Activated CD8-positive, alpha-beta memory T cell treated with anti-CD3 and anti-CD28 coated beads, Interleukin-2, amount 50 U/mL, for 24 hours (primary cell): ENCODE measurements at regions not wholly inside any gene's neighbourhood (a gene's known extent, or its start where the extent isn't known, plus 50 kb on each side); places are given as distances from the start of the nearest gene placed in this dataset.

Experiments
- DNase-seq: peaks from one replicate; pipeline ENCODE4 v3.0.0-alpha.2; 2020; ENCODE audit errors: extremely low read depth

- no peak for DNase-seq
Measured at GRCh38 chr11:127334466-127334865, 333.9 kb upstream of the KIRREL3 start.

DNA sequence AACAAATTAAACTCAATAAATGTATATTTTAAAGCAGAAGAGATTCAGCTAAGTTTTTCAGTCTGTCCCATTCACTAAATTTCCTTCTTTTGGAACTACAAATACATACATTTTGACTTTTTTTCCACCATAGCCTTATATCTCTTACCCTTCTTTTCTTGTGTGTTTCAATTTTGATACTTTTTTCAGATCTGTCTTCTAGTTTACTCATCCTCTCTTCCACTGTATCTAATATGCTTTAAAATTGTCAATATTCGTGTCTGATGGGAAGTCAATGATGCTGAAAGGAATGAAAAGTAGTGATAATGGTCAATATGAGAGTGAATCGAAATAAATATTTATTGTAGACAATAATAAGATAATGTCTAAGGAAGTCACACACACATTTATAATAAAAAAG, 332.3 kb upstream of the KIRREL3 start:
- DNase-seq, result no peak

DNA sequence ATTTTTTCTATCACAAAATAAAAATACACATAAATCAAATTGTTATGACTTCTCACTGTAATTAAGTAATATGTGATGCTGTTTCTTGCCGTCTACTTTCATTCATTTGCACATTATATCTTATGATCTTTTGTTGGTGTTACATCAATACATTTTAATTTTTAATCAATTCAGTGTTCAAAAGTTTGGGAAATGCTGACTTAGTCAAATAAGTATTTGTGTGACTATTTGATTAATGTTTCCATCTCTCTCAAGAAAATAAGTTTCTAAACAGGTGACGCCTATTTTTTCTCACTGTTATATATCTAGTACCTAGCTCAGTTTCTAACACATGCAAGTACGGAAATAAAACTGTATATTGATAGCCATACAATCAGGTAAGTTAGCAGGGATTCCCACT, 329.5 kb upstream of the KIRREL3 start:
- no peak for DNase-seq

DNA sequence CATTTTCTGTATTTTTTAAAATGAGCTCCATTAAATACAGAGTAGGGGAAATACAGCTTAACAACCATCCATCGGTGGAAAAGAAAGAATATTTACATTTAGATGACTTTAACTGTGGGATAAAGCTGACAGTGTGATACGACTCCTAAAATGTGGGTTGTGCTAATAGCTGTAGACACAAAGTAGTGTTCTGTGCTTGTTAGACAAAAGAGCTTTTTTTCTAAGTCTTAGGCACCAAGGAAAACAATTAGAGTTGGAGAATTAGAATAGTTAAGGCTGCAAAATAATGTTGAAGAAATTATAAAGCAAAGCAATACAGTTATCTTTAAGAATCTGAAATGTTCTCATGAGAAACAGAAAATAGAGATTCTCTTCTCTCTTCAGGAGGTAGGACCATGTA, 307.7 kb upstream of the KIRREL3 start:
- no peak for DNase-seq

- no peak for DNase-seq
Measured at GRCh38 chr11:127307700-127308099, 307.1 kb upstream of the KIRREL3 start.

DNA sequence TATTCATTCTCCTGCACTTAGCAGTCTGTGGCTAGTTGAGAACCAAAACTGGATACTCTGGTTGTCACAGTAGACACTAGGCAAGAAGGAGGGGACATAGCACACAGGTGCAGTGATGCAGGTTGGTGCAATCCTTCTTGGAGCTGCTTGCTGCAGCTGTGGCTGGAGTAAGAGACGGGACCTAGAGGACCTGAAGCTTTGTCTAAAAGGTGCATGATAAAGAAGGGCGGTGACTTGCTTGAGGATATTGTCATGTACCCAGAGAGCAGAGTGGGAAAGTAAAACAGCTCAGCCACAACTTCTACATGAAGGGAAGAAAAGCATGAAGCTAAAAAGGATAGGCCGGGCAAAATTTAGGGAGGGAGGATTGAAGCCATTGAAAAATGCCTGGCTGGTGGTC, 304.1 kb upstream of the KIRREL3 start:
- no peak for DNase-seq

DNA sequence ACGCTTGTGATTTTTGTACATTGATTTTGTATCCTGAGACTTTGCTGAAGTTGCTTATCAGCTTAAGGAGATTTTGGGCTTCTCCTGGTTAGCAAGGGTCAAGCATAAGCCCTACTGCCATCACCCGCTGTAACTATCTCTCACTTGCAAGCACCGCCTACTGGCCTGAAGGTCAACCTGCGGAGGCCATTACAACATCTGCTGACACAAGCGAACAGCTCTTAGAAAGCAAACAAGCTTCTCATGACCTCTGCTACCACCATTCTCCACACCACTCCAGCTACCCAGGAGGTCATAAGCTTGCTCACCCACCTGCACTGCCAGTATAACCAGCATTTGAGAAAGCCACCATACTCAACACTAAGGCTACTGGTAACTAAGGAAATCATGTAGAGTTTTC, 288.4 kb upstream of the KIRREL3 start:
- DNase-seq, result no peak

DNA sequence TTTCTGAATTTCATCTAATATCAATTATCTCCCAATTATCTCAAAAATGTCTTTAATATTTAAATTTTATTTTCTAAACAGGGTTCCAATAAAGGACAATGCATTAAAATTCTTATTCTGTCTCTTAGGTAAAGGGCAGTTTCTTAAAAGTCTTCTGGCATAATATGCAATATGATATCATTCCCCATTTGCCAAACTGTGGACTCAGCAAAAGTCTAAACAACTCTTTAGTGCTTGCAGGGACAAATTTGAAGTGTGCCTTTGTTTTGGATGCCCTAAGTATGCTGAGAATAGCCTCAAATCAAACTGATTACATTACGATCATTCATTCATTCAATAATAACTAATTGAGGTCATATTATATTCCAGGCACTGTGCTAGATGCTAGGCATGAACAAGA, 281.0 kb upstream of the KIRREL3 start:
- DNase-seq, result no peak

DNA sequence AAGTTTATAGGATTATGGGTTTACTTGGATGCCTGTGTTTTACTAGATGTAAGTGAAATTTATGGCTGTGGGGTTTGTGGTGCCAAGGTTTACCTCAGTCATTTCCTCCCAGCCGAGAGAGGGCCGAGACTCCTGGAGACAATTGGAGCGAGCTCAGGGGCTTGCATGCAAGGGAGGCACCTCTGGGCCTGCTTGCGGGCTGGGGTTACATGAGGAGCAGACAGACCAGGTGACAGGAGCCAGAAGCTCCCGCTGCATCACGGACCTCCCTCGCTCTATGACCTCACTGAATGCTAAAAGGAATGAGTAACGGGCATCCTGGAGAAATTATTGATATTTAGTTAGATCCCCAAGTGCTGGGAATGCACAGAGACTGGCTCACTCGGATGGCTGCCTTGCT, 275.2 kb upstream of the KIRREL3 start:
- DNase-seq, result no peak

DNA sequence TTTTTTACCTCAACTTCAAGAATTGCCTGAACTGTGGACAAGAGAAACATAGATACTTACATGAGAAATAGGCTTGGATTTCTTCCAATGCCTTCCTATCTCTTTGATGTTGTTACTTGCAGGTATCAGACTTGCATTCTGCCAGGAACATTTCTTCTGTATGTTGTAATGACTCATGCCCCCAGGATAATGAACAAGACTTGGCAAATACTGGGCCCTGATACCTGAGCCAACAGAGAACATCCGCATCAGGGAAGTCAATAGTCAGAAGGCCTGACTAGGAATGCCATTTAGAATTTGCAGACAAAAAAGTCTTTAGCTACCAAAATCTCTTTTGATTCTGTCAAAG, 273.7 kb upstream of the KIRREL3 start:
- no peak for DNase-seq

- DNase-seq, result no peak
Measured at GRCh38 chr11:127273593-127274327, 273.2 kb upstream of the KIRREL3 start.

- no peak for DNase-seq
Measured at GRCh38 chr11:127270851-127271250, 270.3 kb upstream of the KIRREL3 start.

DNA sequence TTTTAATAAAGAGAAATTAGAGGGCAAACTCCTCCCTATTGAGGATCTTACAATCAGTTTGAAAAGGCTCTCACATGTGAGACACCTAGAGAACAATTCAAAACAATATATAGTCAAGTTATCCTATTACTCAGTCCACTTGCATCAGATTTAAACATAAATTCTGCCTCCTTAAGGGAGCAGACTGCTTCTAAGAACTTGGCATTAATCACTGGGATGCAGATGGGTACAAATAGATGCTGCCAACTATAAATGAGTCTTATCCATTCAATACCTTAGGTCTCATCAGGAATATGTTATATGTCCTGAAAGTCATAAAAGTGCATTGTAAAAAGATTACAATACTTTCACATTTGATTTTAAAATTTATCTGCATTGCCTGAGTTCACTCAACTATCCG, 269.3 kb upstream of the KIRREL3 start:
- DNase-seq, result no peak

GRCh38 chr11:127268932-127269331, 268.4 kb upstream of the KIRREL3 start:
- no peak for DNase-seq

DNA sequence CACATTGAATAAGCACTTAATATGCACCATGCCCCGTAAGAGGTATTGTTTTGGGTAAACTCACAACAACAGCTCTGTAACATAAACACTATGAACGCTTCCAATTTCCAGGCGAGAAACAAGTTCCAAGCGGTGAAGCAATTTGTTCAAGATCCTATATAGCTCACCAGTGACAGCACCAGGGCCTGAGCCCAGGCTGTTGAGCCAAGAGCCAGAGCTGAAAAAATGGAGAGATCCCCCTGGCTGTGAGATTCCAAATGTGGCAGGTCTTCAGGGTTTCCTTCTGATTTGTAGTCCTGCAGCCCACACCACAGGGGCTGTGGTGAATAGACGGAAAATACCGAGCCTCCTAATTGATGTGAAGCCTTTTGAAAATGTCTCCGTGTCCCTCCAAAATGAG, 268.0 kb upstream of the KIRREL3 start:
- DNase-seq, result no peak

- no peak for DNase-seq
Measured at GRCh38 chr11:127259102-127259501, 258.5 kb upstream of the KIRREL3 start.

- no peak for DNase-seq
Measured at GRCh38 chr11:127255209-127255608, 254.6 kb upstream of the KIRREL3 start.

- no peak for DNase-seq
Measured at GRCh38 chr11:127252321-127252720, 251.8 kb upstream of the KIRREL3 start.

GRCh38 chr11:127249576-127249975, 249.0 kb upstream of the KIRREL3 start:
- DNase-seq, result no peak

GRCh38 chr11:127248476-127248875, 247.9 kb upstream of the KIRREL3 start:
- DNase-seq, result no peak

GRCh38 chr11:127247261-127247851, 246.8 kb upstream of the KIRREL3 start:
- DNase-seq, result no peak

GRCh38 chr11:127242676-127243075, 242.1 kb upstream of the KIRREL3 start:
- DNase-seq, result no peak

DNA sequence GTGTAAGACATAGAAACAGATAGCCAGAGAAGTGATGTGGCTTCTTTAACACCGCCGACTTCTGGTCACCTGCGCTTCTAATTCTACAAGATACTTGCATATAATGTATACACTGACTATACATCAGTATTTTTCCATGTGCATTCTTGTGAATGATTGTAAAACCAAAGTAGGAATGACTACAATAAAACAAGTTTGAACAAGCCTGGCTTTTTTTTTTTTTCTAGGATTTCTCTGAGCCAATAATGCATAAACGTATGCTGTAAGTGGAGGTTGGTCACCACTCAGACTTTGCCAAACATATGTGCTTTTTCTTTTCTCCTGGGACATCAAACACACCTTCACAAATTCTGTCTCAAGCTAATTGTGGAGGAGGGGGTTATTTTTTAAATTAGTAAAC, 237.8 kb upstream of the KIRREL3 start:
- no peak for DNase-seq

- DNase-seq, result no peak
Measured at GRCh38 chr11:127236776-127237175, 236.2 kb upstream of the KIRREL3 start.
